AG04450 (cell line): ENCODE measurements at regions not wholly inside any gene's neighbourhood (a gene's known extent, or its start where the extent isn't known, plus 50 kb on each side); places are given as distances from the start of the nearest gene placed in this dataset.

Source experiments
- CTCF ChIA-PET: fragments of 300-600, 350-600 bp; formaldehyde crosslinking; extraction: SDS; loops from one replicate; lab custom pipeline; 2022; ENCODE audit warnings: antibody characterized with exemption, inconsistent platforms; lab: Charles Lee
- POLR2A ChIA-PET: fragments of 350-600 bp; formaldehyde crosslinking; extraction: SDS; loops from one replicate; lab custom pipeline; 2021; ENCODE audit warnings: antibody characterized with exemption, inconsistent platforms; lab: Yijun Ruan, JAX
- DNase-seq: peaks from one replicate; pipeline ENCODE4 v3.0.0-alpha.2; 2011; ENCODE audit warnings: low read depth, low spot score
- H3K27ac ChIP-seq: one replicate; pipeline ENCODE4 v1.5.1; 2012; ENCODE audit warnings: low read depth, low read length, control low read depth
- H3K27me3 ChIP-seq: one replicate; pipeline ENCODE4 v1.6.0; 2012; ENCODE audit warnings: low read length; ENCODE audit not compliant: control insufficient read depth, insufficient read depth
- H3K4me3 ChIP-seq: 2 replicates; pipeline ENCODE4 v1.5.1; 2011; ENCODE audit warnings: mild to moderate bottlenecking, low read depth, low read length, control low read depth
- H3K9me3 ChIP-seq: 2 replicates; pipeline ENCODE4 v1.5.1; 2012; ENCODE audit warnings: low read length; ENCODE audit not compliant: control insufficient read depth, insufficient read depth
- CTCF ChIP-seq: IDR thresholded peaks from 2 replicates; pipeline ENCODE4 v1.5.1; 2011; ENCODE audit warnings: low read depth, low read length, control low read depth, inconsistent platforms

DNA sequence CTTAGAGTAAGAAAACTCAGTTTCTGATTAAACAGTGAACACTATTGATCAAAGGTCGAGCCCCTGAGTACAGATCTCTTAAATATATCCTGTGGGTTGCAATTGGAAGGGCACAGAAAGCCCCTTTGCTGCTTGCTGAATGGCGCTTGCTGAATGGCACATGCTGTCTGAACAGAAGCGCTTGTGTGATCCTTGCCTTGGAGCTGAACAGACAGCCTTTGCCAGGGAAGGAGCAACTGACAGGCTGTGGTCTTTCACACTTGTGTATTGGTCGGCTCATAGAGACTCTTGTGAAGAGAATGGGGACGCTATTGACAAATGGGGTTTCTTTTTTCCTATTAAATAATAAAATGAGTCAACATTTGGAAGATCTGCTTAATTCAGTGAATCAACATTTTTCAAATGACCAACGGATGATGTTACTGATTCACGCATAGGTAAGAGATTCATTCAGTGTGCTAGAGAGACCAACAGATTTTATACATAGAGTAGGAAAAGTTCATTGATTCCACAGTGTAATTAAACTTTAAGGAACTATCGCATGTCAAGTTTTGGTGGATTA is 99.4 kb upstream of the TNS3 start:
- H3K4me3 ChIP-seq, result no peak overlapping the region
- TF ChIP-seq CTCF, result no peak
- peaks cover 6% of the 10 kb centered on the region for H3K9me3 ChIP-seq
- POLR2A ChIA-PET, result no interaction called here
- H3K27me3 ChIP-seq, result no peaks in the 10 kb centered on the region
- H3K27ac ChIP-seq, result no peak overlapping the region
- CTCF ChIA-PET, result no interaction called here
- DNase-seq, result no peak

- TF ChIP-seq CTCF, result no peak
- no peak overlapping the region for H3K4me3 ChIP-seq
- ChIA-PET CTCF (no interaction called here), POLR2A (no interaction called here)
- no peaks in the 10 kb centered on the region for H3K27me3 ChIP-seq
- no peak overlapping the region for H3K27ac ChIP-seq
- no peak for DNase-seq
- H3K9me3 ChIP-seq, result peaks cover 9% of the 10 kb centered on the region
Observed at GRCh38 chr7:47678641-47679380, 96.9 kb upstream of the TNS3 start.

DNA sequence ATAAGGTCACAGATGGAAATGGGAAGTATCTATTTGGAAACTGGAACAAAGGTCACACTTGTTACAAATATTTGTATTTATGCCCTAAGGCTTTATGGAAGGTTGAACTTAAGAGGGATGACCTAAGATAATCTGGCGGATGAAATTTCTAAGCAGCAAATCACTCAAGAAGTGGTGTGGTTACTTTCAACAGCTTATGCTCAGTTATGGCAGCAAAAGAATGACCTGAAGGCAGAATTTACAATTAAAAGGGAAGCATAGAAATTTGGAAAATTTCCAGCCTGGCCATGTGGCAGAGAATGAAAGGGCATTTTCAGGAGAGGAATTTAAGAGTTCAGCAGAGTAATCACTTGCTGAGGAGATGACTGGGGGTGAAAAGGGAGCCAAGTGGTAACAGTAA is 95.8 kb upstream of the TNS3 start:
- Histone ChIP-seq H3K4me3 (no peak overlapping the region), H3K27ac (no peak overlapping the region), H3K27me3 (no peaks in the 10 kb centered on the region), H3K9me3 (peaks cover 9% of the 10 kb centered on the region)
- POLR2A ChIA-PET, result no interaction called here
- no peak for DNase-seq
- CTCF ChIA-PET, result no interaction called here
- no peak for TF ChIP-seq CTCF

DNA sequence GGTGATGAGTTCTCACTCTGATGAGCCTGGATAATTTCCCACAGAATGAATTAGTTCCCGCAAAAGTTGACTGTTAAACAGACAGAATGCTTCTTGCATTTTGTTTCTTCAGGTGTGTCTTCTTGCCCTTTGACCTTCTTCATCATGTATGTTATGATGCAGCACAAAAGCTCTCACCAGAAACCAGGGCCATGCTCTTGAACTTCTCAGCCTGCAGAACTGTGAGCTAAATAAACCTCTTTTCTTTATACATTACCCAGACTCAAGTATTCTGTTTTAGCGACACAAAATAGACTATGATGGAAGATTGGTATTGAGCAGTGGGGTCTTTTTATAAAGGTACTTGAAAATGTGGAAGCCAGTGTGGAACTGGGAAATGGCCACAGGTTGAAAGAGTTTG is 95.2 kb upstream of the TNS3 start:
- CTCF ChIA-PET, result no interaction called here
- Histone ChIP-seq H3K27ac (no peak overlapping the region), H3K4me3 (no peak overlapping the region), H3K27me3 (no peaks in the 10 kb centered on the region), H3K9me3 (peaks cover 9% of the 10 kb centered on the region)
- DNase-seq, result no peak
- POLR2A ChIA-PET, result no interaction called here
- TF ChIP-seq CTCF, result no peak

DNA sequence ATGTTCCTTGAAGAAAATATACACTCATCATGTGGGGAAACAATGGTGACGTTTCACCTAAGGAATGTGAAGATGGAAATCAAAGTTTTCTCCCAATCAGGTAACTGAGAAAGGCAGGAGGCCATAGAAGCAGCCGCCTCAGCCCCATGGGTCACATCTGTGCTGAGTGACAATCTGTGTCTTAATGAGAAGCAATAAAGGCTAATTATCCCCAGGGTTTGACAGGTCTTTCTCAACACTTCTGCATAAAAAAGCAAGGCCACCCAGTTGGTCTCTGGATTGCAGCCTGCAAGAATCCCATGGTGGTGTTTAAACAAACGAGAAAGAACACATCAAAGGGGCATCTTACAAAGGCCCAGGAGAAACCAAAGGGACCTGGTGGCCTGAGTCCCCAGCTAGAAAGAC is 91.1 kb upstream of the TNS3 start:
- CTCF ChIA-PET, result no interaction called here

More for the DNA sequence above, 91.1 kb upstream of the TNS3 start:
- no peak for DNase-seq
- no peak for TF ChIP-seq CTCF
- Histone ChIP-seq H3K9me3 (peaks cover 9% of the 10 kb centered on the region), H3K27ac (no peak overlapping the region), H3K27me3 (no peaks in the 10 kb centered on the region), H3K4me3 (no peak overlapping the region)
- POLR2A ChIA-PET, result no interaction called here
